AG20443 (cell line): ENCODE measurements at regions not wholly inside any gene's neighbourhood (a gene's known extent, or its start where the extent isn't known, plus 50 kb on each side); places are given as distances from the start of the nearest gene placed in this dataset.
A peak's percentile ranks its signal among the peaks of the same experiment; 100 is the strongest.

ENCODE experiments used
- DNase-seq: peaks from one replicate; pipeline ENCODE4 v3.0.0; 2012; ENCODE audit warnings: low spot score, mixed read lengths

DNA sequence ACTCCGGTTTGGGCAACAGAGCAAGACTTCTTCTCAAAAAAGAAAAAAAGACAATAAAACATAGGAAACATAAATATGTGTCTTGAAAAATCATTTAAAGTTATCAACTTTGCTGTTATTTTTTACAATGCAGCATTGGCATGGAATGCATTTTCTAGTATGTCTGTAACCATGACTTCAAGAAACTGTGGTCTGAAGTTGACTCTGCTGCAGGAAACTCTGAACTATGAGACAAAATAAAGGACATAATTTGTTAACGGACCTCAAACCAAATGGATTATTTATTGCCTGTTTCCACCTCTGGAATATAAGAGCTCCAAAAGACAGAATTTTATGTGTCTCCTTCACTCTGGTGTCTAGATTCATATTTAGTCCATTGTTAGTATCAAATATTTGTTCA lies 79.1 kb downstream of the TRIB2 start:
- no peak for DNase-seq

DNA sequence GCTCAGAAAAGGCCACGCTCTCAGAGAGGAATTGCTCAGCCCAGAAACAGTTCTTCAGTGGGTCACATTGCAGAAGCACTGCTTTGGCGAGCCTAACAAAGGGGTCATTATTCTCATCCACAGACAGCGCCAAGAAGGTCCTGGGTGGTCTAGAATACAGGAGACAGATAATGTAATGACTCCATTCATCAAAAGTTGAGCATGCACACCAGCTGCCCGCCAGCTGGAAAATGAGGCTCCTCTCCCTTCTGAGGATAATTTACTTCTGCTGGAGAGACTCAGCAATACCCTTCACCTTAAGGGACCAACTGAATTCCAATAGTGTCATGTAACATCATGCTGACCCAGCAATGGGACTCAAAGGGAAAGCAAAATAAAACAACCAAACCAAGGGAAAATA lies 79.9 kb downstream of the TRIB2 start:
- DNase-seq: no peak

DNA sequence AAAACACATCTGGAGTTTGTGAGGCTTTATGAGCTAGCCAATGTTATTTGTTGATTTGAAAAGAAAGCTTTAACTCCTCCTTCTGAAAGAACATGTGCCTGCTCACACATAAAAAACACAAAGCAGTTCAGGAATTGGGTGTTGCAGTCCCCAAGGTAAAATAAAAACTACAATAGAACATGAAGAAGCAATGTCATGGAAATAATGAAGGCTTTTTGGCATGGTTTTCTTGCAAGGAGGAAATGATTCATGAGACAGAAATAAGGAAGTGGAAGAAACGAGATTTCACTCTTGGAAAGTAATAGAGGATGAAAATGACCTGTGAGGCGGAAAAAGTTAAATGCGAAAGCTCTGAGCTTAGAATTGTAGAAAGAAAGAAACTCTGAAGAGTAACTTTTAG lies 81.1 kb downstream of the TRIB2 start:
- DNase-seq: no peak

DNA sequence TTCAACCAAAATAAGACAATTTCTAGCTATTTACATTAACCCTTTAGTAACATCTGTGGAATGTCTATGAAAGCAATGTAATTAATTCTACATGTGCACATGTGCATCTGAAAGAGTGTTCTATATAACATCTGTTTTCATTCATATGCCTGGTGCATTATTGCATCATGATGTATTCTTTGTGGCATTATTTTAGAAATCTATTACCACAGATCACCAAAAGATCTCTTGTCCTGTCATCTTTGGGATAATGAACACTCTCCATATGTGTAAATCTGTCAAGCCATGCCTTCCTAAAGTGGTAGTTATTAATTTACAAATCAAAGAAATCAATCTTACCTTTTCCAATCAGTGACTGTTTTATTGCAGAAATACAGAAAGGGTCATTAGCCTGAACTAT lies 86.9 kb downstream of the TRIB2 start:
- no peak for DNase-seq

GRCh38 chr2:12804091-12804856 lies 87.5 kb downstream of the TRIB2 start:
- no peak for DNase-seq

GRCh38 chr2:12805033-12805432 lies 88.3 kb downstream of the TRIB2 start:
- no peak for DNase-seq

DNA sequence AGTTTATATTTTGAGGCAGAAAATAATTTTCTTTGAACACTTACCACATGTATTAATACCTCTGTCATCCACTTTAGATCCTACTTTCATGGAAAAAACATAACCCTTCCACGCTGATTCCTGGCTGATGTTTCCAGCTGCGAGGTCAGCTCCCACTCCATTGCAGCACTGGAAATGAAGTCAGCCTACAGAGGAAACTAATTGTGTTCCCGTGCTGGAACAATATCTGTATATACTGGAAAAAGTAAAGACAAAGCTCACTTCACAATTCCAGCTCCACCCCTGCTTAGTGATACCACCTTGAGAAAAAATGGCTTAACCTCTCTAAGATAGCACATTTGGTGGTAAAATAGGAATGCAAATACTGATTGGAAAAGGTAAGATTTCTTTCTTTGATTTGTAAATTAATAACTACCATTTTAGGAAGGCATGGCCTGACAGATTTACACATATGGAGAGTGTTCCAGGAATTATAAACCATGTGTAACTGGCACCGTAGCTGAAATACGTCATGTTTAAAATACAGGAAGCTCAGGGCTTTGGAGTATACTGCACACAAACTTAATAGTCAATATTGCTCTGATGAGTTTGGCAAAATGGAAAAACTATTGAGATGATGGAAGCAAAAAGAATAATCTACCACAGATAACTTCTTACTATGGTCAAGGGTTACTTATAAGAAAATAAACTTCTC lies 90.0 kb downstream of the TRIB2 start:
- DNase-seq: no peak

GRCh38 chr2:12807907-12808810 lies 91.4 kb downstream of the TRIB2 start:
- no peak for DNase-seq

- DNase-seq: no peak
Measured at GRCh38 chr2:12809526-12809925, 92.8 kb downstream of the TRIB2 start.

- no peak for DNase-seq
Measured at GRCh38 chr2:12811916-12812315, 95.2 kb downstream of the TRIB2 start.

GRCh38 chr2:12813166-12813565 lies 96.4 kb downstream of the TRIB2 start:
- no peak for DNase-seq

DNA sequence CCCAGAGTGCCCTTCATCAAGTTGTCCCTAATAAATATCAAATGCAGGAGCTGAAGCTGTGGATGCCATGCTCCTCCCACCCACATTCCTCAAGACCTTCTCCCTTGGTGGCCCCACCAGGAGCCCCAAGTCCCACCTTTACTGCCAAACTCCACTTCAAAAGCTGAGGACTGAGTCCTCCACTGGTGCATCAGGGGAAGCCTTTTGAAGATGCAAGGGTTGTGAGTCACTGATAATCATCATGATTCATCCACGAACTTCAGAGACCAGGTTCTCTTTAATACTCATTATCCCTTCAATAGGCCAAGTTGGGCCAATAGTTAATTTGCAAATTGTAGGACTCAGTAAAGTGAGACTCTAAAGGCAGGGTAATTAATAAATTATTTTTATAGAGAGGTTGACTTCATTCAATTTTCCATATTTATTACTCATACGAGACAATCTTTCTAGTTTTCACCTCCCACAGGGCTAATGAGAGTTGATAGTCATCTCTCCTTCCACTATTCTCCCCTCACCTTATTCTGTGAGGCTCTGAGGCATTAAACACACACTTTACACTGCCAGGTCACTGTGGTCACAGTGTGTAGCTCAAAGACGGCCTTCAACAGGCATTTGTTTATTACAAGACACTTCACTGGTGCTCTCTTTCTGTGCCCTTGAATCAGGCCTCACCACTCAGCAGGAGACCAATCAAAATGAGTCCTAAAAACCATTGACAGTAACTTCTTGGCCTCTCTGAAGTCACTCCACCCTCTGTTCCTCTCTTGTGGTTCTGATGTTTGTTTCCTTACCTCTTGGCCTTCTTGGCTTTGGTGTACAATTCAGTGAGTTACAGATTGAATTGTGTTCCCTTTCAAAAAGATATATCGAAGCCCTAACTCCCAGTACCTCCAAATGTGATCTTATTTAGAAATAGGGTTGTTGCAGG lies 99.9 kb downstream of the TRIB2 start:
- DNase-seq: peak; percentile 38

- DNase-seq: no peak
Measured at GRCh38 chr2:12817870-12818269, 101.1 kb downstream of the TRIB2 start.

DNA sequence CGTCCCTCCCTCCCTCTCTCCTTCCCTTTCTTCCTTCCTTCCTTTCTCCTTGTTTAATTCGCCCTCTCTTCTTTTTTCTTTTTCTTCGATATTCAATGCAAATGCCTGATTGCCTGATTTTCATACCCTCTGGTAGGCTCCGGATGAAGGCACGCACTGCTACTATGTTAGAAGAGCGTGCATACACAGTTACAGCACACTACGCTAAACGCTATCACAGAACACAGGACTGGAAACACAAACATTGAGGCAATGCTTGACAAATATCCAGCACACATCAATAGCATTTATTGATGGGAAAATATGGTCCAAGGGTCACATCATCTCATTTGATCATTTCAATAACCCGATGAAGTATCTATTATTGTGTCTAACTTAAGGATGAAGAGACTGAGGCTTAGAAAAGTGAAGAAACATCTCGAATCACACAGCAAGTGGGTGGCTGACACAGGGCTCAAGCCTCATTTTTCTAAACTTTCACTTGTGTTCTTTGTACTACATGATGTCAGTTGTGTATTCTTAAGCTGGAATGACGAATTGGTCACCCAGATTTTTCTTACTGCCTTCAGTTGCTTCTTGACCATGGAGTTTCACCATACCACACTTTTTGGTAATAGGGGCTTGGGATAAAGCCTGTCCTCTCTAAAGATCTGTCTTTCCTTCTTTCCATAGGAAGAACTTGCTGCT lies 101.8 kb downstream of the TRIB2 start:
- DNase-seq: no peak

DNA sequence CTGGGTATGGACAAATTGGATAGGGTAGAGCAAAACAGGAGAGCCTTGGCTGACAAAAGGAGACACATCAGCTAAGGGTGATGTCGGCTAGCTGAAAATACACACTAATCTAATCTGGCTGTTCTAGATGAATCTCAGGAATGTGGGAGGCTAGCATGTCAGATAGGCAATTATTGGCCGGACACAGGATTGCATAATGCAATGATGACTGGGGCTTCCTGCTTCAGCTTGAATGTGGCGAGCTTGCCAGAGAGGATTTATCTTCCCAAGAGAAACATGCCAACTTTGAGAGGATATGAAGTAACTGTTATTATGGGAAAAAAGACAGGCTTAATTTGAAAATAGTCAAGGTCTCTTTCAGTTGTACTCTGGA lies 102.4 kb downstream of the TRIB2 start:
- DNase-seq: peak; percentile 87

DNA sequence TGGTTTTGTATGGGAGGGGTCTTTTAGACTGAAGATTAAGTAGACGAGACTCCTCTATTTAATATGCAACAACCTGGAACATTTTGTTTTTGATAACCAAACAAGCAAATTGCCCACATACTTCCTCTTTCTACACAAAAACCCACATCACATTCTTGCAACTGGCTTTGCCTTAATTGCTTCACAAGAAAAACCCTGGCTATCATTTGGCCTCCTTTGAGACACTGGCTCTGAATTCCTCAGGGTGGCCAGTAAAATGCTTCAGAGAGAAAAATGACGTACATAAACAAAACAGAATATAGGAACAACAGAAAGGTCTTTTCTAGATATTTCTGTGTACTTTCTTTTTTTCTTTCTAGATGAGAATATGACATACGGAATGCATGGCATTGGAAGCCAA lies 103.0 kb downstream of the TRIB2 start:
- peak; percentile 29 for DNase-seq

DNA sequence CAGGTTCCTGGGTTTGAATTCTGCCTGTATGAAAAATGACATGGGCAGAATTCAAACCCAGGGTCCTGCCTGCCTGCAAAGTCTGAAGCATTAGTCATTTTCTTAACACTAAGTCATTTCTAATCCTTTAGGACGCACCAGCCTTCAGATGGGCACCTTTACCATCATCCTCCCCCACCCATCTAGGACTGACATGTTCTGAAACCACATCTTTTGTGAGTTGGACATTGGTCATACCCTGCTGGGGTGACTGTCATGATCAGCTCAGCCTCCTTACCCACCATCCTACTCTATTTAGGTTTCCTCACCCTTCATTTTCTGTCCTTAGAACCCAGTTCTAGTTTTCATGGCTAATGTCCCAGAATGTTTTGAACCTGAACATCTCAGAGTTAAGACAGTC lies 104.9 kb downstream of the TRIB2 start:
- DNase-seq: no peak

GRCh38 chr2:12824351-12824777 lies 107.6 kb downstream of the TRIB2 start:
- peak; percentile 66 for DNase-seq

GRCh38 chr2:12824778-12825379 lies 108.1 kb downstream of the TRIB2 start:
- peak; percentile 63 for DNase-seq

DNA sequence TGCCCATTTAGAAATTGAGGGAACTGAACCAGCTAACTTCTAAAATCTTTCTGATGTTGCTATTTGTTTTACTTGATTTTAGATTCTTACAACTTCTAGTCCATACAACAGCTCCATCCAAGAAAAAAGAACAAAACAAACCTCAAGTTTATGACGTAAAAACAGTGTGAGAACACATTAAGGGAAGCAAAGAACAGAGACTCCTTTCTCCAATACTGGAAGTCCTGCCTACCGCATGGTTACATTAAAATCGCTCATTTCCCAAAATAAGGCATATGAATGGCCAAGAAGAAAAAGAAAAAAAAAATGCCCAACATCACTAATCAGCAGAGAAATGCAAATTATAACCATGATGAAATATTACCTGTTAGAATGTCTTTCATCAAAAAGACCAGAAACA lies 110.0 kb downstream of the TRIB2 start:
- DNase-seq: no peak

DNA sequence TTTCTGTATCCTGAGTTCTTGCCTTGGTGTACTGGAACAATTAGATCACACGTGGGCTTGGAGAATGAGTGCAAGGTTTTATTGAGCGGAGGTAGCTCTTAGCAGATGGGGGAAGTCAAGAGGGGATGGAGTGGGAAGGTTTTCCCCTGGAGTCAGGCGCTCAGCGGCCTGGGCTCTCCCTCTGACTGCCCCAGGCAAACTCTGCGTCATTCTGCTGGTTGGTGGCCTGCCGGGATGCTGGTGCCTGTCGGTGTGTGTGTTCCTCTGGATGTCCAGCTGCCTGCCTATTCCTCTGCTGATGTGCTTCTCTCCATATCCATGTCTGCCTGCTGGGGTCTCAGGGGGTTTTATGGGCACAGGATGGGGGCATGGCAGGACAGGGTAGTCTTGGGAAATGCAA lies 111.0 kb downstream of the TRIB2 start:
- DNase-seq: no peak
